GM12878 (cell line): ENCODE measurements at regions not wholly inside any gene's neighbourhood (a gene's known extent, or its start where the extent isn't known, plus 50 kb on each side); places are given as distances from the start of the nearest gene placed in this dataset.

Experiments used
- ATAC-seq: fragments of 200-7000 bp; cut with Tn5 transposase; 3 replicates; pipeline ENCODE4 v1.9.1; 2020; ENCODE audit warnings: mild to moderate bottlenecking, moderate library complexity
- BruUV-seq: library from RNA; stranded (reverse); fragments of 400-500 nt; replicated peaks from 2 replicates; lab custom pipeline; 2021; lab: Mats Ljungman, UMichigan
- CTCF ChIA-PET: fragments of 300-600 bp; sonication (Branson Sonifier 250); formaldehyde crosslinking; extraction: SDS; loops from one replicate; lab custom pipeline; 2021; ENCODE audit warnings: inconsistent platforms; lab: Yijun Ruan, JAX
- POLR2A ChIA-PET: fragments of 350-600 bp; formaldehyde crosslinking; extraction: SDS; loops from one replicate; lab custom pipeline; 2021; ENCODE audit warnings: inconsistent platforms; lab: Charles Lee
- RAD21 ChIA-PET: fragments of 300-600 bp; sonication (Branson Sonifier 250); formaldehyde crosslinking; loops from one replicate; lab custom pipeline; 2023; ENCODE audit warnings: antibody characterized with exemption; ENCODE audit not compliant: unreplicated experiment; lab: Charles Lee
- SMC1A ChIA-PET: fragments of 300-600 bp; sonication (Branson Sonifier 250); formaldehyde crosslinking; loops from one replicate; lab custom pipeline; 2023; ENCODE audit not compliant: unreplicated experiment, uncharacterized antibody; lab: Charles Lee
- DNase-seq: peaks from one replicate; pipeline ENCODE4 v3.0.0-alpha.2; 2011; ENCODE audit warnings: low read depth, low spot score
- FAIRE-seq: peaks from 3 replicates; lab custom pipeline; 2011; peaks lifted over from hg19 to GRCh38; lab: Jason Lieb, UNC
- H2AFZ ChIP-seq: 2 replicates; pipeline ENCODE4 v1.6.0; 2011; ENCODE audit warnings: low read depth, low read length, control low read depth; ENCODE audit not compliant: control insufficient read depth
- H3K27ac ChIP-seq: 2 replicates; pipeline ENCODE4 v1.5.1; 2011; ENCODE audit warnings: control low read depth; ENCODE audit not compliant: control insufficient read depth, insufficient read depth
- H3K27me3 ChIP-seq, 2 experiments: replicated peaks in 1 of 2; 2 replicates each; pipeline versions ENCODE4 v1.6.0 to v1.6.1; 2011; ENCODE audit warnings: low read length in 1 of 2; ENCODE audit not compliant: control insufficient read depth in 2 of 2, insufficient read depth in 2 of 2
- H3K36me3 ChIP-seq, 2 experiments: 2 replicates each; pipeline ENCODE4 v1.5.1; 2011; ENCODE audit warnings: low read length in 1 of 2; ENCODE audit not compliant: control insufficient read depth in 2 of 2, insufficient read depth in 2 of 2
- H3K4me1 ChIP-seq: 2 replicates; pipeline ENCODE4 v1.6.1; 2011; ENCODE audit warnings: mild to moderate bottlenecking, low read length, moderate library complexity, mixed read lengths; ENCODE audit not compliant: control insufficient read depth, insufficient read depth
- H3K4me2 ChIP-seq: 2 replicates; pipeline ENCODE4 v1.6.0; 2011; ENCODE audit warnings: control low read depth; ENCODE audit not compliant: control insufficient read depth, insufficient read depth
- H3K4me3 ChIP-seq: fragments of 200-600 bp; sonication (generic); 2 replicates; pipeline ENCODE4 v1.5.1; 2016
- H3K79me2 ChIP-seq: 2 replicates; pipeline ENCODE4 v1.6.0; 2011; ENCODE audit warnings: low read length; ENCODE audit not compliant: control insufficient read depth, insufficient read depth
- H3K9ac ChIP-seq: 2 replicates; pipeline ENCODE4 v1.8.0; 2011; ENCODE audit warnings: low read length, control low read depth, mixed read lengths; ENCODE audit not compliant: control insufficient read depth, insufficient read depth
- H3K9me3 ChIP-seq: replicated peaks from 3 replicates; pipeline ENCODE4 v1.5.1; 2011; ENCODE audit warnings: mild to moderate bottlenecking, low read length; ENCODE audit not compliant: control insufficient read depth, insufficient read depth
- H4K20me1 ChIP-seq: 2 replicates; pipeline ENCODE4 v1.6.0; 2011; ENCODE audit not compliant: control insufficient read depth, insufficient read depth
- CHD1 ChIP-seq: IDR thresholded peaks from 2 replicates; pipeline ENCODE4 v1.6.1; 2012; ENCODE audit warnings: low read depth, low read length, improper control_type of control experiment
- EGR1 ChIP-seq, 2 experiments: IDR thresholded peaks; 1 replicate in 1 of 2; 2 replicates in 1 of 2; pipeline ENCODE4 v1.6.1; 2011 to 2012; ENCODE audit warnings: low read depth in 2 of 2, low read length in 2 of 2, borderline replicate concordance in 1 of 2, mild to moderate bottlenecking in 1 of 2, moderate library complexity in 1 of 2
- HSF1 ChIP-seq: fragments of 150-350 bp; IDR thresholded peaks from 2 replicates; pipeline ENCODE4 v1.6.1; 2014; ENCODE audit warnings: mild to moderate bottlenecking, low read depth, low read length
- MLLT1 ChIP-seq: fragments of 450-650 bp; IDR thresholded peaks from 2 replicates; pipeline ENCODE4 v1.6.1; 2016; ENCODE audit warnings: mild to moderate bottlenecking
- NR2C1 ChIP-seq: fragments of 450-650 bp; IDR thresholded peaks from 2 replicates; pipeline ENCODE4 v1.6.1; 2017; ENCODE audit warnings: antibody characterized with exemption, mild to moderate bottlenecking, moderate library complexity
- RELB ChIP-seq: fragments of 450-650 bp; IDR thresholded peaks from 2 replicates; pipeline ENCODE4 v1.6.1; 2017; ENCODE audit warnings: low read depth, mild to moderate bottlenecking, moderate library complexity
- SPI1 ChIP-seq: IDR thresholded peaks from 2 replicates; pipeline ENCODE4 v1.6.1; 2011; ENCODE audit warnings: low read depth, mild to moderate bottlenecking, low read length, moderate library complexity, borderline replicate concordance; ENCODE audit not compliant: insufficient read depth
- ZNF24 ChIP-seq: fragments of 450-650 bp; IDR thresholded peaks from 2 replicates; pipeline ENCODE4 v1.6.1; 2017; ENCODE audit warnings: antibody characterized with exemption, mild to moderate bottlenecking
- ZNF274 ChIP-seq: IDR thresholded peaks from one replicate; pipeline ENCODE4 v1.8.0; 2011; ENCODE audit not compliant: insufficient read length, insufficient read depth
- WGBS: methylation state at CpG from one replicate; pipeline ENCODE4 v1.1.6; 2016; ENCODE audit warnings: low lambda C conversion rate; ENCODE audit not compliant: insufficient replicate concordance, insufficient coverage; ENCODE audit errors: missing lambda C conversion rate; 5-methylcytosine and 5-hydroxymethylcytosine counted together
- in situ Hi-C: fragments of 300-500 bp; cut with MboI; formaldehyde crosslinking; loops from 9 replicates; pipeline ENCODE4 v1.14.3; 2018; ENCODE audit warnings: mixed read lengths
- intact Hi-C: fragments of 100-400 bp; cut with micrococcal nuclease; formaldehyde crosslinking; loops from one replicate; pipeline ENCODE4 v1.14.2; 2022; ENCODE audit not compliant: unreplicated experiment

DNA sequence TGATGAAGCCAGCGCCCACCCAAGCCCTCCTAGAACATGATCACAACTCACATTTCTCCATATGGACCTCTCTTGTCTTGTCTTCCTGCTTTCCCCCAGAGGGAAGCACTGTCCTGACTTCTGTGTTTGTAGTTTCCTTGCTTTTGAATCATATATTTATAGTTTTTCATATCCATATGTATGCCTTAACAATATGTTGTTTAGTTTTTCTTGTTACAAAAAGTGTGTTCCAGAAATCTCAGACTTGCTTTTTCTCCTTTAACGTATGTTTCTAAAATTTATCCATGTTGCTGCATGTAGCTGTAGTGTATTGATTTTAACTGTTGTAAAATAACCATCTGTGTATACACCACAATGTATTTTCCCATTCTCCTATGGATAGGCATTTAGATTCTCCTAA is 182.0 kb upstream of the SMIM23 start:
- intact Hi-C loops: loop anchor here (10.0 kb wide), 1 partner anchor 179 kb away; no protein-coding TSS in a partner anchor
- H3K4me3 ChIP-seq: no peak overlapping the region
- POLR2A ChIA-PET: no interaction called here
- CTCF ChIA-PET: interaction anchor here (1.2 kb wide), 1 partner anchor 43 kb away, joined by 3 read pairs; no protein-coding TSS in a partner anchor
- H4K20me1 ChIP-seq: no peaks in the 10 kb centered on the region
- no peak overlapping the region for H3K4me2 ChIP-seq
- no peaks in the 10 kb centered on the region for H3K79me2 ChIP-seq
- SMC1A ChIA-PET: no interaction called here
- H3K9me3 ChIP-seq: no peaks in the 10 kb centered on the region; the same call in 2 of the 3 replicates
- RAD21 ChIA-PET: no interaction called here
- no peak for ATAC-seq
- no TSS peak for BruUV-seq
- H3K9ac ChIP-seq: no peak overlapping the region
- WGBS: 15% methylated on average over 2 of the region's 2 CpGs
- no peaks in the 10 kb centered on the region; a peak in 1 of 4 replicates for H3K27me3 ChIP-seq
- no peaks in the 10 kb centered on the region for H3K36me3 ChIP-seq
- FAIRE-seq: no peak
- no peaks in the 10 kb centered on the region for H3K4me1 ChIP-seq
- H2AFZ ChIP-seq: no peak overlapping the region
- in situ Hi-C loops: no loop called here
- DNase-seq: no peak
- no peak overlapping the region for H3K27ac ChIP-seq
- no peak for TF ChIP-seq ZNF24
- no peak for TF ChIP-seq MLLT1
- no peak for TF ChIP-seq NR2C1
- no peak for TF ChIP-seq CHD1
- TF ChIP-seq SPI1: no peak
- TF ChIP-seq RELB: no peak
- TF ChIP-seq ZNF274: no peak
- no peak for TF ChIP-seq EGR1 (IDR thresholded peaks at IDR 0.05; ENCODE audit: borderline replicate concordance in 1 of 2, low read depth in 2 of 2, low read length in 2 of 2)
- no peak for TF ChIP-seq HSF1
- TF ChIP-seq, all 136 proteins: peak for 0
